ENCODE measurements at regions not wholly inside any gene's neighbourhood (a gene's known extent, or its start where the extent isn't known, plus 50 kb on each side); places are given as distances from the start of the nearest gene placed in this dataset.

DNA sequence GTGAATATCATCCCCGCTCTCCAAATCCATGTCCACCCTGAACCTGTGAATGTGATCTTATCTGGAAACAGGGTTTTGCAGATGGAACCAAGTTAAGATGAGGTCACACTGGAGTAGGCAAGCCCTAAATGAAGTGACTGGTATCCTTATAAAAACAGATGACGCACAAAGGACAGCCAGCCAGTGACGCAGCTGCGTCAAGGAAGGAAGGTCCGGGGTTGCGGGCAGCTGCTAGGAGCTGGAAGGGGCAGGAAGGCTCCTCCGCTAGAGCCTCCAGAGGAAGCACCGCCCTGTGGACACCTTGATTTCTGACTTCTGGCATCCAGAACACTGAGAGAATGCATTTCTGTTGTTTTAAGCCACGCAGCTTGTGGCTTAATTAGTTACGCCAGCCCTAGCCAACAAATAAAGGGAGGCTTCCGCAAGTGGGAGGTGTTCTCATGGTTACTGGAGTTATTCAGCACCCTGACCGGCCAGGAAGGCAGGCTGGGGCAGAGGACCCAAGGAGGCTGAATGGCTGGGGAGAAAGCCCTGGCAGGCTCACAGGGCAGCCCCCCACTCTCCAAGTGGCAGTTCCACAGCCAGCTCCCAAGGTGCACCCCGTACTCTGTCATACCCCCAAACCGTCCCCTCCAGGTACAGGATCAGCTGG lies 127.6 kb upstream of the NCOR2 start:
- TF ChIP-seq, protein P1, sequence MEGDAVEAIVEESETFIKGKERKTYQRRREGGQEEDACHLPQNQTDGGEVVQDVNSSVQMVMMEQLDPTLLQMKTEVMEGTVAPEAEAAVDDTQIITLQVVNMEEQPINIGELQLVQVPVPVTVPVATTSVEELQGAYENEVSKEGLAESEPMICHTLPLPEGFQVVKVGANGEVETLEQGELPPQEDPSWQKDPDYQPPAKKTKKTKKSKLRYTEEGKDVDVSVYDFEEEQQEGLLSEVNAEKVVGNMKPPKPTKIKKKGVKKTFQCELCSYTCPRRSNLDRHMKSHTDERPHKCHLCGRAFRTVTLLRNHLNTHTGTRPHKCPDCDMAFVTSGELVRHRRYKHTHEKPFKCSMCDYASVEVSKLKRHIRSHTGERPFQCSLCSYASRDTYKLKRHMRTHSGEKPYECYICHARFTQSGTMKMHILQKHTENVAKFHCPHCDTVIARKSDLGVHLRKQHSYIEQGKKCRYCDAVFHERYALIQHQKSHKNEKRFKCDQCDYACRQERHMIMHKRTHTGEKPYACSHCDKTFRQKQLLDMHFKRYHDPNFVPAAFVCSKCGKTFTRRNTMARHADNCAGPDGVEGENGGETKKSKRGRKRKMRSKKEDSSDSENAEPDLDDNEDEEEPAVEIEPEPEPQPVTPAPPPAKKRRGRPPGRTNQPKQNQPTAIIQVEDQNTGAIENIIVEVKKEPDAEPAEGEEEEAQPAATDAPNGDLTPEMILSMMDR (IDR thresholded peaks at IDR 0.05; ENCODE audit: low read depth, low read length): no peak
- TF ChIP-seq POLR2A (IDR thresholded peaks at IDR 0.05; ENCODE audit: extremely low read depth, insufficient read length): no peak
- TF ChIP-seq, protein P2, sequence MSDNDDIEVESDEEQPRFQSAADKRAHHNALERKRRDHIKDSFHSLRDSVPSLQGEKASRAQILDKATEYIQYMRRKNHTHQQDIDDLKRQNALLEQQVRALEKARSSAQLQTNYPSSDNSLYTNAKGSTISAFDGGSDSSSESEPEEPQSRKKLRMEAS (IDR thresholded peaks at IDR 0.05; ENCODE audit: low read depth, low read length): no peak

Data from NB4 (cell line).